NCI-H510A treated with DMSO at 0.1 percent for 48 hours (cell line): ENCODE measurements at regions not wholly inside any gene's neighbourhood (a gene's known extent, or its start where the extent isn't known, plus 50 kb on each side); places are given as distances from the start of the nearest gene placed in this dataset.
"Not testable (repeated sequence)": the region's sequence is repeated elsewhere in the genome, so short reads cannot be mapped to it uniquely, and the experiment has no call there.

Experiments
- DNase-seq: peaks from one replicate; lab custom pipeline; 2025; lab: John Stamatoyannopoulos, UW

DNA sequence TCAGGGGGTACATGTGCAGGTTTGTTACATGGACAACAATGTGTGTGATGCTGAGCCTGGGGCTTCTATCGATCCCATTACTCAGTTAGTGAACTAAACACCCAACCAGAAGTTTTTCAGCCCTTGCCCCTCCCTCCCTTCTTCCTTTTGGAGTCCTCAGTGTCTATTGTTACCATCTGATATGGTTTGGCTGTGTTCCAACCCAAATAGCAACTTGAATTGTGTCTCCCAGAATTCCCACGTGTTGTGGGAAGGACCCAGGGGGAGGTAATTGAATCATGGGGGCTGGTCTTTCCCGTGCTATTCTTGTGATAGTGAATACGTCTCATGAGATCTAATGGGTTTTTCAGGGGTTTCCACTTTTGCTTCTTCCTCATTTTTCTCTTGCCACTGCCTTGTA lies 186.3 kb downstream of the AEBP2 start:
- DNase-seq = not testable (repeated sequence)

DNA sequence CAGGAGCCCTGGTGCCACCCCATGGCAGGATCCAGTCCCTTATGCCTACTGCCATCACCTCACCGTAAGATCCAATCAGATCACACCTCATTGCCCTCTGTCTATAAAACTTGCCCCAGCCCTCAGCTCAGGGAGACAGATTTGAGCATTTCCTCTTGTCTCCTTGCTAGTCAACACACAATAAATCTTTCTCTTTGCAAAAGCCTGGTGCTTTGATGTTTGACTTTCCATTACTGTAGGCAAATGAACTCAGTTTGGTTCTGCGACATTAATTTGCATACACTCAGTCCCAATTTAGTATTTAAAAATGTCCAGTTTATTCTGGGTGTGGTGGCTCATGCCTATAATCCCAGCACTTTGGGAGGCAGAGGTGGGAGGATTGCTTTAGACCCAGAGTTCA lies 188.4 kb downstream of the AEBP2 start:
- no peak for DNase-seq

DNA sequence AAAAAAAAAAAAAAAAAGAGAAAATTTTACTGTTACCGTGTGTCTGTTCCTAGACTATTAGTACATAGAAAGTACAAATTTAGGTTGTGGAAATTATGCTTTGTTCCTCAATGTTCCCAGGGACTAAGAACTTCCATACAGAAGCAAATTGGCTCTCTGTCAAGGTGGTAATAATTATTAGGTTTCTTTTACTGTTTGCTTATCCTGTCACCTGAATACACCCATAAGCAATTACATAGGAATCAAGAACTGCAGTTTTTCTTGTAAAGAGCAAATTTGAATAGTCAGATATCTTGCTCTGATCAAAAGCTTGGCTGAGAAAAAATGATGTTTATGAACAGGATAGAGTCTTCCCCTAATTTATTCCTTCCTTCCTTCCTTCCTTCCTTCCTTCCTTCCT lies 191.2 kb downstream of the AEBP2 start:
- DNase-seq = no peak

DNA sequence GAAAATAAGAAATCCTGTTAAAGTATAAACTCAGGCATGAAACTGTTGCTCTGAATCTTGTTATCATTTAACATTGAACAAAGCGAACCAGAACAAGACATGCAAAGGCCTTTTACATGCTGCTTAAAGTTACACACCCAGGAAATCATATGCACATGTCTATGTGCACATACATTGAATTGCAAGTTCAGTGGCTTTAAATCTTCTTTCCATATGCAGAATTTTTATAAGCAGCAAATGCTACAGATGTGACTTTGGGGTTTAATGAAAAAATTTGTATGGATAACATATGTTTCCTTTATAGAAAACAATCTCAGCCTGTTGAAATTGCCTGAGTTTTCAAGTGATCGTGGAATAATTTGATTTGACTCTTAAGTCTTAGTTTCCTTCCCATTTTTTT lies 193.9 kb downstream of the AEBP2 start:
- DNase-seq = no peak

DNA sequence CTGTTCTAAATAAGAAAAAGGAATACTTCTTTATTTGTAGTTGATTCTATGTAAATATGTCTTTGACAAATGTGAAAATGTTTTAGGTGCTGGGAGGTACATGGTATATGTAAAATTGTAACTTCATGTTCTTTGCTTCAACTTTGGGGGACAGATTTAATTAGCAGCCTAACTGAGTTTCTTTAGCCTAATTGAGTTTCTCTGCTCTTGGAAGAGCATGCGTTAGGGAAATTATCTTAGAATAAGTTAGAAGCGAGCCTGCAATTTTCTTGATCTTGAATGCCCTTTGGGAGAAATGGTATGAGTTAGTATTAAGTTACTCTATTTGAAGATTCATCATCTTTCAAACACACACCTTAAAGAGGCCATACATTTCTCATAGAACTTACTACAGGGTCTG lies 194.3 kb downstream of the AEBP2 start:
- DNase-seq = no peak

DNA sequence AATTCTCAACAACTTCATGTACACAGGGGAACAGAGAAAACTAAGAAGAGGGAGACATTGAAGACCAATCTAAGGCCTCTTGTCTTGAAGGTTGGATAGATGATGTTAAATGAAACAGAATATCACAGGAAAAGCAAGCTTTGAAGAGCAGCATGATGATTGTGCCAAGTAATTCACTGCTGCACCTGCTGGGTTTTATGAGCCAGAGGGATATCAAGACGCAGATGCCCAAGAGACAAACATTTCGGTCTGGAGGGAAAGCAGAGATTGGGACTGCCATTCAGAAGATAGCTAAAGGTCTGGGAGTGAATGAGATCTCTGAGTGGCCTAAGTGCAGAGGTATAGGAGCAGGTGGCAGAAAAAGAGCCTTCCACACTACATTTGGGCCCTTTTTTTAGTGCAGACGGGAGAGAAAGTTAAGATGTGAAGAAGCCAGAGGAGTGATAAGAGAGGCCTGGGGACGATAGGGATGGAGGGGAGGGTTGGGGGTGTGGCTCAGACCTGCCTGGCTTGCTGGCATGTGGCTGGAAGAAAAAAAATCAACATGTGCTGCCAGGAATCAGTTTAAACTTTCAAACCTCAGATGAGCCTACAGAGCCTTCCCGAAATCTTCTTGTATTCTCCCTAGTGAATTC lies 200.6 kb downstream of the AEBP2 start:
- no peak for DNase-seq

DNA sequence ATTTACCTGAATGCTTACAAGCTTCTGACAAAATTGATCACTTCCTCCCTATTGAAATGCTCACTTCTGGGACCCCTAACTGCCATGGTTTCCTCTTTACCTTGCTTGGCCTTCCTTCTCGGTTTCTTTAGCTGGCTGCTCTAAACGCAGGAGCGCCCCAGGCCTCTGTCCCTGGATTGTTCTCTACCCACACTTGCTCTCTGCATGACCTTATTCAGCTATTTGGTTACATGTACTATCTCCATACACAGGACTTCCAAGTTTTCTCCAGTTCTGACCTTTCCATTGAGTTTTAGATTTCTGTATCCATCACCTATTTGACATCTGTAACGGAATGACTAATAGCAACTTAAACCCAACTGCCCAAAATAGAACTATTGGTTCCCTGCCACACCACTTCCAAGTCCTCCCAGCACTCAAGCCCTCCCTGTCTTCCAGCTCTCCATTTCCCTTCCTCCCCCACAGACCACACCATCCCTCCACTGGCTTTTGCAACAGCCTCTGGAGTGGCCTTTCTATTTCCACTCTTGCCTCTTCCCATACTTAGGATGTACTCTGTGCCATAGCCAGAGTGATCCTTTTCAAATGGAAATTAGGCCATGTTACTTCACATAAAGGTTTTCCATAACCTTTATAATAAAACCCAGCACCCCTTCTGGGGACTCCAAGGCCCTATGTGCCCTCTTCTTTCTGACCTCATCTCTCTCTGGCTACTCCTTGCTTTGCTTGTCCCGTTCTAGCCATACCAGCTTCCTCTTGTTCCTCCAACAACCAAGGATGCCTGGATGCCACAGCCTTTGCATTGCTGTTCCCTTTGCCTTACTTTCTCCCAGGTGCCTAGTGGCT lies 202.2 kb downstream of the AEBP2 start:
- no peak for DNase-seq

DNA sequence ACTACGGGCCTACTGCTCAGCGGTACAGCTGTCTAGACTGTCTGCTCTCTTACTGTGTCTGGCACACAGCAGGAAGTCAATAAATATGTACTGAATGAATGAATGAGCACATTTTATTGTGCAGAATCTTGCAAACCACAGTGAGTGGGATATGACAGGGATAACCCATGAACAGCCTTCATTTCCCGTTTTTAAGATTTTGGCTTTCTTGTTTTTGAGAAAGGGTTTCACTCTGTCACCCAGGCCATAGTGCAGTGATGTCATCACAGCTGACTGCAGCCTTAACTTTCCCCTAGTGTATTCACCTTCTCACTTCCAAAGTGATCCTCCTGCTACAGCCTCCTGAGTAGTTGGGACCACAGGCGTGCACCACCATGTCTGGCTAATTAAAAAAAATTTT lies 203.1 kb downstream of the AEBP2 start:
- DNase-seq = no peak

DNA sequence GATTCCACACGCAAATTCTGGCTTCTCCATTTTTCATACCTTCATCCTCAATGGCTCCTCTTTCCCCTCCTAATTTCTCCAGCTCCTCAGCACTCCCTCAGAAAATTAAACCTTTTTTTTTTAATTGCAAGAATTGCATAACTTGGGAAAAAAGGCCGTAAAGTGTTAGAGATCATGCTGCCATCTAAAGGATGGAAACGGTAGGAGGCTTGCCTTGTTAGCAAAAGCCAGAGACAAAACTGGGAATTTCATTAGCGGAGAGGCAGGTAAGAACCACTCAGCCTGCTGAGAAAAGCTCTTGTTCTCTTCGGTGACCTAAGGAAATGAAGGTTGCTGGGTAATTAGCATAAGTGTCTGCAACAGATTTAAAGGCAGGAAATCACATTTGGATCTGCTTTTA lies 204.3 kb downstream of the AEBP2 start:
- peak; percentile 53 for DNase-seq

DNA sequence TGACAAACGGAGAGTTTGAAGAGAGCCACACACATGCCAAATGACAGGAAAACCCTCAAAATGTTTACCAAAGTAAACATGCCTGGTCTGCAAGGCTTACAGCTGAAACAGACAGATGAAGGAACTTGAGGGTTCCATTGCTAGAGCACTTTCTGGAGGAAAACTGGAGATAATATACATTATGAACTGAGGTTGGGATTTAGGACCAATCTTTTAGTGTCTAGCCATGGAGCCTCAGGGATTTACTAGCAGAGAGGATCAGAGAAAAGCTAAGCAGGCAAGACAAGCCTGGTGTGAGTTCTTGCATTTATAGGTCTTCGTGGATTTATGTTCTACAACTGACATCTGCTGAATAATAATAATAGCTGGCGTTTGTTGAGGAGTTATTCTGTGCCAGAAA lies 205.3 kb downstream of the AEBP2 start:
- no peak for DNase-seq

DNA sequence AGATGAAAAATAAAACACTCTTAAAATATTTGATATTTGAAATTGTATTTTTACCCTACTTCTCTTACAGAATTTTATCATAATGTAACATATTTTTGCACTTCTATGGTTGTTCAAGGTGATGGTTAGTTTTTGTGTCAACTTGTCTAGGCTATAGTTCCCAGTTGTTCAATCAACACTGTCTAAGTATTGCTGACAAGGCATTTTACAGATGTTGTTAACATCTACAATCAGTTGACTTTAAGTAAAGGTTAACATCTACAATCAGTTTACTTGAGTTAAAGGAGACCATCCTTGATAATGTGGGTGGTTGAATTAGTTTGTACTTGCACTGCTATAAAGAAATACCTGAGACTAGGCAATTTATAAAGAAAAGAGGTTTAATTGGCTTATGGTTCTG lies 206.5 kb downstream of the AEBP2 start:
- DNase-seq = no peak

DNA sequence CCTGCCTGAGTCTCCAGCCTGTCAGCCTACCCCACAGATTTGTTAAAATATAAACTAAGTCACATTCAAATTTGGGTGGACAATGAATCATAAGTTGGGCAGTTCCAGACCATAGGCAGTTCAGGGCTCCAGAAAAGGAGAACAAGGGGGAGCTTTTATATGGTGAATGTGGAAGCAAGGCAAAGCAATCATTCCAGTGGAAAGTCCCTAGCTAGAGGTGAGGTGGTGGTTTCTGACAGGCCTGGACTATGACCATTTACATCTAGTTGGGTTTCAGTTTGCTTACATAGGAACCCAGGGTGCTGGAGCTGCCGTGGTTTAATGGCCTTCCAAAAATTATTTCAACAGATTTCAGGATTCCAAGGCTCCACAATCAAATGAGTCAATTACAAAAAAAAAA lies 207.3 kb downstream of the AEBP2 start:
- DNase-seq = no peak

DNA sequence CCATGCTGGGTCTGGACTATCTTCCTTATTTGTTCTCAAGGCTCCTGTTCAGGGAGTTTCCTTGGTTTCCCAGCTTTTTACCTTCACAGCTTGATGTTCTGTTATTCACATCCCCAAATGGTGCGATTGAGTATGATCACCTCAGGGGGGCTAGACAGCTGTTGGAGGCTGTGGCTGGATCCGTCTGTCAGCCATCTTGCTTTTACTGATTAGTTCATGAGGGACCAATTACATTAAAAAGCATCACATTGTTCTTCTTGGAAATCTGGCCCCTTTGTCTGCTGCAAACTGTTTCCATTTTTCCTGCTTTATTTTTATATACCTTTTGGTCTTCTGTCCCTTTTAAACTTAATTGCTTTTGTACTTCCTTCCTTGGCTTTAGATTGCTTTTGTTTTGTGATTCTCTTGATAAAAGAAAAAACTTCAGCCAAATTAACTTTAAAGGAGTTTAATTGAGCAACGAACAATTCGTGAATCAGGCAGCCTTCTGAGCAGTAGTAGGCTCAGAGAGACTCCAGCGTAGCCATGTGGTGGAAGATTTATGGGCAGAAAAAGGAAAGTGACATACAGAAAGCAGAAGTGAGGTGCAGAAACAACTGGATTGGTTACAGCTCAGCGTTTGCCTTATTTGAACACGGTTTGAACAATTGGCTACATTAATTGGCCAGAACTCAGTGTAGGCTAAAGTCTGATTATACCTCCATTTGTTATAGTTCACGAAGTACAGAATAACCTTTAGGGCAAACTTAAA lies 208.7 kb downstream of the AEBP2 start:
- DNase-seq = no peak

DNA sequence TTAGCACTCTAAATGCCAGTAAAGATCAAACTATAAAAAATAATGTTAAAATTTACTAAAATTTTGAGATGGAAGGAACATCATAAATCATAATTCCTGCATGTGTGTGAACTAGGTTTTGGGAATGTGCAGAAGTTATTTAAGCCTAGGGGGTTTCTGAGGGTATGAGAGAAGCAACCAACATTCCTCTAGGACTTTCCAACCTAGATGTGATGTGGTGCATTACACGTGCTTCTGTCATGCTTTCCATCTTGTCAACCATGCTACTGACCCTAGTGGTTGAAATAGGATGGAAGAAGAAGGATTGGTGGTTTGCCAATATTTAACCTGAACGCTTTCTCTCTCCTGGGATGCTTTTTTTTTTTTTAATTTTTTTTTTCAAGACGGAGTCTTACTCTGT lies 209.3 kb downstream of the AEBP2 start:
- no peak for DNase-seq

DNA sequence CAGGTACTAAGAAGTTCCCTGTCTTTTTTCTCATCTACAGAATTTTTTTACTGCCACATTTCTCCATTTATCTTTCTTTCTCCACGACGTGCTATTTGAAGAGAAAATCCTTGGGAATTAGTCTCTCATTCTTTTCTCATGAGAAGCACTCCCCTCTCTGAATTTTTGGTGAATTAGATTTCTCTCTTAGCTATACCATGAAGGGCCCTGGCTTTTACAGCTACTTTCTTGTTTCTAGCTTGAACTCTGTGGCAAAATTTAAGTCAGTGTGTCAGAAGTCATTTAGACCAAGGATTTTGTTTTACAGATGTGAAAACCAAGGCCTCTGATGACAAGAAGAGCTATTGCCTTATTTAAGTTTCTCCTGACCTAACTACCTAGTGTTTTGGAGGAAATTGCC lies 213.1 kb downstream of the AEBP2 start:
- no peak for DNase-seq

DNA sequence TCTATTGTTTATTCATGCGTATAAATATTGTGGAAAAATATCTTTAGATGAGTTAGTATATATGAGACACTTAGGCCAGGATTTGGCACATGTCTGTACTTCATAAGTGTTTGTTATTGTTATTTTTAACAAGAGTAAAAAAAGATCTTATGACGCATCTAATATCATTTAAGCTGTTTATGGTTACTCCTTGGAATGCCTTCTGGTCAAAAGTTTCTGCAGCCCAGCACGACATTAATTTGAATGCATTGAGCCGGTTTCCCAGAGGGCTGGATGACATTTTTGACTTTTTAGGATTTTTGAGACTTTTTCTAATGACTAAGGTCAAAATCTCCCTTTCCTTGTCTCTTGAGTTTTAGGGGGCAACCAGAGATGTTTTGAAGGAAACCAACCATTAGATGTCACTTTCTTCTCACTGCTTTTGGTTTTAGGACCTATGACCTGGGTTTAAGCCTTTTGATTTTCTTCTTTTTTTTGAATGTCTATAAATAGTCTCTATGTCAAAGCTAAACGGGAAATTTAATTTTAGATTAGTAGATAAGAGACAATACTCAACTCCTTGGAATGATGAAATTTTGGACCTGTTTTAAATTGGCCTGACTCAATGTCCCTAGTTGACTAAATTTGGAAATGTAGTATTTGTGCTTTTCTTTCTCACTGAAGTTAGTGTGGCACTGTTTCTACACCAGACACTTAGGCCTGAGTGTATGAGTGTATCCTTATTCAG lies 215.5 kb downstream of the AEBP2 start:
- DNase-seq = no peak

DNA sequence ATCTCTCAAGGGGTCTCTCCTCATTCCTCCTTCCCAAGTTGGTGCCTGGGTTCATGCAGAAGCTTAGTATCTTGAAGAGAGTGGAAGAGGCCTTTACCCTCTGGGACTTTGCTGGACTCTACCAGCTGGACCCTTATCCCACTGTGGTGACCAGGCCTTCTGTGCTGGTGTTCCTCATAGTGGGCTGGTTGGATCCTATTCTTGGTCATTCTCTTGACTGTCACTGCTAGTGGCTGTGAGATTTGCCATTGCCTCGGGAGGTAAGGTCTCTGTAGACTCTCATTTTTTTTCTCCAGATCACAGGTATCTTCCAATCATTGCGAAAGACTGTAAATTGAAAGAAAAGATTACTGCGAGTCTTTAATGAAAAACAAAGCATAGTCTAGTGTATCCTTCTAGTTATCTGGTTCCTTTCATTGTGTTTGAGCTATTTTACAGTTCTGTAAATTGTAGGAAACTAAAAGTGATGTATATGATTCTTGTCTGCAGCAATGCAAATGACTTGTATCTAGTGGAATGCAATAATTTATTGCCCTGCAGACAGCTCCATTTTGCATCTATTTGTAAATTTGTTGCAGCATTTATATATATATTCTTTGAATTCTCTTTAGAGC lies 217.9 kb downstream of the AEBP2 start:
- no peak for DNase-seq

DNA sequence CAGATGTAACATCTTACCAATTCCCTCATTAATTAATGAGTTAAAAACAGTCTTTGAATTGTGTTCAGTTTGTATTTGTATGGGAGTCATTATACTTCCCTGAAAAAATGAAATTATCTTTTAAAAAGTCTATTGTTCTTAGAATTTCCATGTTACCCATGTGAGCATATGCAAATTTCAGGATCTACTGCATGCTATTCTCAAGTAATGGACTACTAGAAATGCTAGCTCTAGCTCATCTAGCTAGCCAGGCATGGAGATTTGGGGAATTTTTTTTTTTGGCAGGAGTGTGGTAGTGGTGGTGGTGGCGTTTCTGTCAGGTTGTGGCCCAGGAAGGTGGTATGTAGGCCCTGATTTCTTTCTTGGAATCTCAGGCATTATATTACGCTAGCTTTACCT lies 218.4 kb downstream of the AEBP2 start:
- no peak for DNase-seq

DNA sequence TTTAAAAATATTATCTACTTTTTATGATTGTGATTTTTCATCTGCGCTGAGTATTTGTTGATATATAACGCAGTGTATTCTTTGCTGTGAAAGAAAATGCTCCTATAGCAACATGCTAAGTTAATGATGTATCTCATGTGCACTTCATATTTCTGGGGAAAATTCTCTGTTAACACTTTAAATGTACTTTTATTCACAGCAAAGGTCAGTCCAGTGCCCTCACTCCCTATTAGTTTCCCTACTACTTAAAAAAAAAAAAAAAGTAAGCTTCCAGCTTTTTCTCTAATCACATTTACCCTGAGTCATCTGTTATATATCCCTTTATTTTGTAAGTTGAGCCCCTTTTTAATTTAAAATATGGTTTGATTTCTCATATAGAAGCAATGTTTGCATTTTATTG lies 219.8 kb downstream of the AEBP2 start:
- no peak for DNase-seq

DNA sequence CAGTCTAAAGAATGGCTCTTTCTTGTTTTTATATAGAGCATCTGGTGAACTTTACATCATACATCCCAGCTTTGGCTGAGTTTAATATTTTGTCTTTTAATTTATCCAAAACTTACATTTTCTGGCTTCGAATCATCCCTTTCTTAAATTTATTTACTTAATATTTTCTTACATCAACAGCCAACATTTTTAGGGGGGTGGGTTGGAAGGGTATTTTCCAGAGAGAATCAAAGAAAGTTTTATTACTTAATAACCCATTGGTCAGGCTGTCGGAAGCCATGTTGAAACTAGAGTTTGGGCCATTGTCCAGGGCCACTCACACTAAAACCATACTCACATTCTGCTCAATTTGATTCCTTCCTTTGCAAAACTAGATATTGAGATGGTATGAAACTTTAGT lies 220.2 kb downstream of the AEBP2 start:
- no peak for DNase-seq

DNA sequence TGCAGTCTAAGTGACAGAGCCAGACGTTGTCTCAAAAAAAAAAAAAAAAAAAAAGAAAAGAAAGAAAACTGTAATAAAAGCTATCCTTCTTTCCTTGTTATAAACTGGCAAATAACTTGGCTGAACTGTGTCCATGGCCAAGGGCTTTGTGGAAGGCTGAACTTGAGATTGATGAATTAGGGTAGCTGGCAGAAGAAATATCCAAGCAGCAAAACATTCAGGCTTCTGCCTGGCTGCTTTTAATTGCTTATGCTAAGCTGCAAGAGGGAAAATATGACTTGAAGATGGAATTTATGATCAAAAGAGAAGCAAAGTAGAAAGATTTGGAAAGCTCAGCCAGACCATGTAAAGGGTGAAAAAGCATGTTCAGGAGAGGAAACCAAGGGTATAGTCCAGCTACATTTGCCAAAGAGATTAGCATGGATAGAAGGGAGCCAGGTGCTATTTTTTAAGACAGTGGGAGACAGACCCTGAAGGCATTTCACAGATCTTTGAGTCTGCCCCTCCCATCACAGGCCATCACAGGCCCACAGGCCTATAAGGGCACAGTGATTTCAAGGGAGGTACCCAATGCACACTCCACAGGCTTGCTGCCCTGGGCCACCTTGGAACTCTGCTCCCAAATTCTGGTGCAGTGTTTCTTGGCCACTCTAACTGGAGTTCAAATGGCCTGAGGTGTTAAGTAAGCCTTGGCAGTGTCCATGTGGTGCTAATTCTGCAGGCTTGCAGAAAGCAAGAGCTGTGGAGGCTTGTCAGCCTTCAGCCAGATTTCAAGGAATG lies 226.0 kb downstream of the AEBP2 start:
- no peak for DNase-seq
